Activated B cell treated with CpG ODN at 0.5 μM for 24 hours (primary cell): ENCODE measurements at regions not wholly inside any gene's neighbourhood (a gene's known extent, or its start where the extent isn't known, plus 50 kb on each side); places are given as distances from the start of the nearest gene placed in this dataset.

Experiments used
- ATAC-seq: fragments of 200-7000 bp; cut with Tn5 transposase; one replicate; pipeline ENCODE4 v1.10.0; 2021; ENCODE audit warnings: low read depth, mild to moderate bottlenecking, moderate library complexity
- CTCF ChIA-PET: fragments of 350-600 bp; sonication (Branson Sonifier 250); formaldehyde crosslinking; loops from one replicate; lab custom pipeline; 2021; ENCODE audit warnings: antibody characterized with exemption; lab: Charles Lee
- POLR2A ChIA-PET: fragments of 350-600 bp; sonication (Branson Sonifier 250); formaldehyde crosslinking; loops from one replicate; lab custom pipeline; 2021; ENCODE audit warnings: antibody characterized with exemption; lab: Charles Lee
- DNase-seq: peaks from one replicate; pipeline ENCODE4 v3.0.0; 2022
- H3K27ac Mint-ChIP-seq: one replicate; pipeline ENCODE4 v1.8.0; 2020; ENCODE audit warnings: mixed read lengths
- H3K27me3 Mint-ChIP-seq: one replicate; pipeline ENCODE4 v1.8.0; 2021; ENCODE audit warnings: mixed read lengths
- H3K36me3 Mint-ChIP-seq: one replicate; pipeline ENCODE4 v1.8.0; 2021; ENCODE audit warnings: low read depth, mixed read lengths
- H3K4me1 Mint-ChIP-seq: one replicate; pipeline ENCODE4 v1.8.0; 2021; ENCODE audit warnings: mixed read lengths
- H3K4me3 Mint-ChIP-seq: one replicate; pipeline ENCODE4 v1.8.0; 2020; ENCODE audit warnings: mild to moderate bottlenecking, mixed read lengths
- H3K9me3 Mint-ChIP-seq: one replicate; pipeline ENCODE4 v1.8.0; 2020; ENCODE audit warnings: mixed read lengths
- CTCF ChIP-seq: fragments of 200-600 bp; IDR thresholded peaks from one replicate; pipeline ENCODE4 v1.8.0; 2022; ENCODE audit warnings: antibody characterized with exemption, mild to moderate bottlenecking
- intact Hi-C: fragments of 100-400 bp; cut with micrococcal nuclease; formaldehyde crosslinking; loops from one replicate; pipeline ENCODE4 v1.15.1; 2024

- intact Hi-C loops, result no loop called here
- ATAC-seq, result no peak
- no peak overlapping the region for H3K27ac Mint-ChIP-seq
- CTCF ChIA-PET, result no interaction called here
- no peak for DNase-seq
- no peaks in the 10 kb centered on the region for H3K27me3 Mint-ChIP-seq
- H3K4me1 Mint-ChIP-seq, result no peaks in the 10 kb centered on the region
- no peaks in the 10 kb centered on the region for H3K9me3 Mint-ChIP-seq
- POLR2A ChIA-PET, result no interaction called here
- H3K4me3 Mint-ChIP-seq, result no peak overlapping the region
- no peak for TF ChIP-seq CTCF
- H3K36me3 Mint-ChIP-seq, result no peaks in the 10 kb centered on the region
Measured at GRCh38 chr10:90399782-90400181, 458.1 kb downstream of the HTR7 start.

- intact Hi-C loops, result no loop called here
- POLR2A ChIA-PET, result no interaction called here
- Mint-ChIP-seq H3K36me3 (no peaks in the 10 kb centered on the region), H3K27ac (no peak overlapping the region), H3K27me3 (peaks cover 2% of the 10 kb centered on the region), H3K9me3 (no peaks in the 10 kb centered on the region), H3K4me1 (no peaks in the 10 kb centered on the region), H3K4me3 (no peak overlapping the region)
- CTCF ChIA-PET, result no interaction called here
- no peak for ATAC-seq
- TF ChIP-seq CTCF, result no peak
- no peak for DNase-seq
Measured at GRCh38 chr10:90403211-90404000, 454.4 kb downstream of the HTR7 start.

GRCh38 chr10:90407131-90407530 is 450.7 kb downstream of the HTR7 start:
- Mint-ChIP-seq H3K9me3 (peaks cover 10% of the 10 kb centered on the region), H3K27me3 (peaks cover 2% of the 10 kb centered on the region), H3K4me3 (no peak overlapping the region), H3K36me3 (no peaks in the 10 kb centered on the region), H3K4me1 (no peaks in the 10 kb centered on the region), H3K27ac (no peak overlapping the region)
- ATAC-seq, result no peak
- POLR2A ChIA-PET, result no interaction called here
- CTCF ChIA-PET, result no interaction called here
- no peak for TF ChIP-seq CTCF
- intact Hi-C loops, result no loop called here
- DNase-seq, result no peak

- DNase-seq (no peak), ATAC-seq (no peak)
- POLR2A ChIA-PET, result no interaction called here
- Mint-ChIP-seq H3K27ac (no peak overlapping the region), H3K27me3 (peaks cover 2% of the 10 kb centered on the region), H3K9me3 (peaks cover 10% of the 10 kb centered on the region), H3K4me3 (no peak overlapping the region), H3K36me3 (no peaks in the 10 kb centered on the region), H3K4me1 (no peaks in the 10 kb centered on the region)
- intact Hi-C loops, result no loop called here
- CTCF ChIA-PET, result no interaction called here
- no peak for TF ChIP-seq CTCF
Measured at GRCh38 chr10:90407851-90408250, 450.0 kb downstream of the HTR7 start.

GRCh38 chr10:90412582-90412981 is 445.3 kb downstream of the HTR7 start:
- CTCF ChIA-PET, result no interaction called here
- POLR2A ChIA-PET, result no interaction called here

More at GRCh38 chr10:90412582-90412981, 445.3 kb downstream of the HTR7 start:
- no peak overlapping the region for H3K27ac Mint-ChIP-seq
- H3K4me1 Mint-ChIP-seq, result no peaks in the 10 kb centered on the region
- intact Hi-C loops, result no loop called here
- no peak for ATAC-seq
- no peaks in the 10 kb centered on the region for H3K27me3 Mint-ChIP-seq
- no peak for DNase-seq
- H3K4me3 Mint-ChIP-seq, result no peak overlapping the region
- TF ChIP-seq CTCF, result no peak
- H3K9me3 Mint-ChIP-seq, result peaks cover 10% of the 10 kb centered on the region
- H3K36me3 Mint-ChIP-seq, result no peaks in the 10 kb centered on the region
